ENCODE measurements at regions not wholly inside any gene's neighbourhood (a gene's known extent, or its start where the extent isn't known, plus 50 kb on each side); places are given as distances from the start of the nearest gene placed in this dataset.

DNA sequence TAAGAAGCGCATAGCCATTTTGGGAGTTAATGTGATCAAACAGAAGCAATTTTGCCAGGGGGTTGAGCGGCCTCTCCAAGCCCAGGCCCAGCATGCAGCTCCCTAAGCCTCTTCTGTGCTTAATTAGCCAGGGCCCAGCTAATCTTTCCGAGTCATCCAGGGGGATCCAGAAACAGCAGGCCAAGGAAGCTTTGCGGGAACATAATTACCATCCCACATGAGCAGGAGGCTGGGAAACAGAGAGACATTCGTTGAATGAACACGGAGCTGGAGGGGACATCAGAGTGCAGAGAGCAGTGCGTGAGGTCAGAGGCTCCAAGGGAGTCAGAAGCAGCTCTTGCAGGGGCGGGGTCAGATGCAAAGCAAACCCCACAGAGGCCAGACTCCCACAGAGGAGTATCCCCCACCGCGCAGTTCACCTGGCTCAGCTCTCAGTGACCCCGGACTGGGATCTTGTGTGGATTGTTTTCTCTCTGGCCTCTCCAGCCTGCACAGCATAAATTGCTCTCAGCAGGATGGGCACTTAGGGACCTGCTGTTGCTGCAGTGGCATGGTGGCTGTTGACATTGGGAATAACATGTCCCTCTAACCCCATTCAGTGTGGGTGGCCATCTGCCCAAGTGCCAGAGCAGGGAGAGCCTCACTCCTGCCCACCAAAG, 657.4 kb downstream of the AJAP1 start:
- DNase-seq: no peak

DNA sequence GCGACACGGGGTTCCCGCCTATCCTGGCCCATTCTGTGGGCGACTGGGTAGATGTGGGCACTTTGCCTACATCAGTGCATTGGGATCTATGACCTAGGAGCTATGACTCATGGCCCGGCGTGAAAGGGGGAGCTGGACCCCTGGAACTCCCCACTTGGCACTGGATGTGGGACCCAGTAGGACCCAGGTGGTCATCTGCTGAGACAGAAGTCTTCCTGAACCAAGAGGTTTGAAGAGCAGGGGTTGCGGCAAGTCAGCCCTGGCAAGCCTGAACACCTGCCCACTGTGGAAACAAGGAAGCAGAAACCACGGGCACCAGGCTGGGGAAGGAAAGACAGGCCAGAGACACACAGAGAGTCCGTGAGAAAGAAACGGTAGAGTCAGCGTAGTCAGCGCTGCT, 656.7 kb downstream of the AJAP1 start:
- no peak for DNase-seq

DNA sequence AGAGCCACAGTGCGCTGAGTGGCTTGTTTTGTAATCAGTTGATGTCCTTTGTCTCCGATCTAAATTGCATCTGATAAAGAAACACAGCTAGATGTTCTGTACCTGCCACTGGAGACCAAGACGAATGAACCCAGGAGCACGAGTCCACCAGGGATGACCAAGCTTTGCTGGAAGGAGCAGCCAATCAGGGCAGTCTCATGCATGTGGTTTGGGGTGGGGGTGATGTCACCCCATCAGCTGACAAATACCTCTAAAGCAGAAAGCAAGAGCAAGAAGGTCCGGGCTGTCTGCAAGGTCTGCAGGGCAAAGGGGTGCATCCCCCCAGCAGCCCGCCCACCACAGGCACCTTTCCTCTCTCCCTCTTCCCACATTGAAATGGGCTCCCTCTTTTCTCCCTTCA, 653.8 kb downstream of the AJAP1 start:
- DNase-seq: no peak

DNA sequence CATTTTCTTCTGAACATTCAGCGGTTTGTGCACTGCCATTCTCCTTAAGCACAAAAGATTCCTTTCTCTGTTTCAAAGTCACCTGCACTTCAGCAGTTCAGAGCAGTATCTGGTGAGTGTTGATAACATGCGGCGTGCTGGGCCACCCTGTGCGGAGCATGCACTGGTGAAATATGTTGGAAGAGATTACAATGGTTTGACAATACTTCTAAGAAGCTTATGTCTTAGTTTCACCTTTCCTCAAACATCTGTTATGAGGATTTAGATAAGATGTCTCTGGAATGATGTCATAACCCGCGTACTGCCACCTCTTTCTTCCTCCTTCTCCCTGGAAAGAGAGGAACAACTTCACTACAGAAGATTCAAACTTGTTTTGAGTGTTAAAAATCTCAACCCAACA, 650.3 kb downstream of the AJAP1 start:
- DNase-seq: no peak

DNA sequence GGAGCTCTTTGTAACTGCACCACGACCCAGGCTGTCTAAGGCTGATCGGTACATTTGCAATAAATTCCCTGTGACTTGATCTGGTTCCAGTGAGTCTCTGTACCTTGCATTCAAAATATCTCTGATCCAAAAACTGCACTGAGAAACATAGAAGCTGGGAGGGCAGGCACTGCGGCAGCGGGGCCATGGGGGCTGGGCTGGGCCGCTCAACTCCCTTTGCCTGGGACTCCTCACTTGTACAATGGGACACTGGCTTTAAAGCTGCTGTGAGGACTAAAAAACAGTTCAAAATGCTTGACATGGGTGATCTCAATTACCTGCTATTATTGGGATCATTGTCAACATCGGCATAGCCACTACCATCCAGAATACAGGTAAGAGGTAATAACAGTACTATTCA, 644.0 kb downstream of the AJAP1 start:
- DNase-seq: no peak

DNA sequence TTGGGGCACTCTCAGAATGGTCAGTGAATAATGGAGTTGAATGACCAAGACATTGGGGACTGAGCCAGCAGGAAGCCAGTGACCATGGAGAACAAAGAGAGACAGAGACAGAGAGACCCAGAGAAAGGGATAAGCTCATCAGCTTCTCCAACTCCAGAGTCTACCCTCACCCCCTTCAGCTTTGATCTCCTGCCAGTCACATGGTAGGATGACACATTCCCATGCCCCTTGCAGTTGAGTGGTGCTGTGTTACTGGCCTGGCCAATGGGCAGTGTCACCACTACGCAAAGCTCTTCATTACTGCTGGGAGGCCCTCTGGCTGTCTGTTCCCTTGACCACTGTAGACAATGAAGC, 643.5 kb downstream of the AJAP1 start:
- DNase-seq: no peak

DNA sequence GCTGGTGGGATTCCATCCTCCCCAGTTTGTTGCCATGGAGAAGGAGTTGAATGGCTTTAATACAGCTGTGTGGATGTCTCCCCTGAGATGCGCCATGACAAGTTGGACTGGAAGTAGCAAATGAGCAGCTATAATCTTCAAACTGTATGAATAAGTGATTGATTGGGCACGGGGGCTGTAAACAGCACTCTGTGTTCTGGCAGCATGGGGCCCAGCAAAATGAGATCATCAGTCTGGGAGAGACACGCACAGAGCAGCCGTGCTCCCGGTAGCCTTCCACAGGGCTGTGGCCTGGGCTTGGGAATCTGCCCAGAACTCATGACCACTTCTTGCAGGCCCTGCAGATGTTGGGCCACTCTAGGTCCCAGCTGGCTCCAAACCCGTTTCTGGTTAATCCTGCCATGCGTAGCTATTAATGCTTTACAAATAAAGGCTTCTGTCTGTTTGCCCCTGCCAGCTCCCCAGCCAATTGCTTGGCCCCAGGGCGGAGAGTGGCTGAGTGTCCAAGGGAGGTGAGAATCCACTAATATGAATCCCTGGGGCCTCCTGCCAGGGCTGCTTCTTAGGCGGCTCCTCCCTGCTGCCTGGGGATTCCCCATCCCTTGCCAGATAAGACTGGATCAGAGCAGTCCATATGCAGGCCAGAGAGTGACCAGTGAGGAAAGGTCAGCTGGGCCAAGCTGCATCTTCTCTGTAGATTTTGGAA, 642.9 kb downstream of the AJAP1 start:
- no peak for DNase-seq

DNA sequence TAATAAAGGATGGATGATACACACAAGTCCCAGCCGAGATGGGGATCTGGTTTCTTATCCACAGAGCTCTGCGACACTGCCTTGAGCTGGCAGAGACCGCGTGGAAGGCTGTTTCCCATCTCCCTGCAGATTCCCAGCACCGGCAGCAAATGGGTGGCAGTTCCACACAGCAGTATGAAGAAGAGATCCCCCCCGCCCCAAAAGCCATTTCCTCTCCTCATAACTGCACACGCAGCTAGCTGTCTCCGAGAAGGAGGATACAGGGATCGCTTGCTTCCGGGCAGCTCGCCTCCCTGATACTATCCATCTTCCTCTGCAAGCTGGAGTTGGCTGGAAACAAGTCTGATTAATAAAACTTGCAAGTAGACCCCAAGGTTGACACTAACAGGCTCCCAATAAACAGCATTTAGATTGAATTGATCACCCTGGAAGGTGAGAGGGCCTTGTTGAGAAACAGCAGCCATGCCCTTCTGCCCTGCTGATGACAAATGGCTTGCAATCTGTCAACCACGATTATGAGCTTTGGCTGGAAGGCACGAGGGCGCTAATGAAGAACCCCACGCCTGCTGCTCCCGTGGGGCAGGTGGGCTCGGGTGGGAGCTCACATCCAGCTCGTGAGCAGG, 642.3 kb downstream of the AJAP1 start:
- no peak for DNase-seq

DNA sequence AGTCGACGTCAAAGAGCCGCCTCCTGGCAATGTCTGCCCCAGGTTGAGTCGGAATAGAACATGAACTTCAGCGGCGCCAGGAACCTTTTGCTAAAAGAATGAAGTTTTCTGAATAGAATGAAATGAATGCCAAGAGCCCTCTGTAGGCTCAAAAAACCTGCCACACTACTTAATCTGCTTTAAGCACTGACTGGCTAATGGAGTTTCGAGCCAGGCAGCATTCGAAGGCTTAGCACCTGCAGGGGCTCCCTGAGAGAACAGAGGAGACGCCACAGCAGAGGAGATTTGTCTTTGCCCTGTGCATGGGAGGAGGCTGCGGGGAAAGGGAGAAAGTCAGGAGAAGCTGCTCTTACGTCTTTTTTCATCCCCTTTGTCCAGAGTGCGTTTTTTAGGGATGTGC, 641.7 kb downstream of the AJAP1 start:
- no peak for DNase-seq

DNA sequence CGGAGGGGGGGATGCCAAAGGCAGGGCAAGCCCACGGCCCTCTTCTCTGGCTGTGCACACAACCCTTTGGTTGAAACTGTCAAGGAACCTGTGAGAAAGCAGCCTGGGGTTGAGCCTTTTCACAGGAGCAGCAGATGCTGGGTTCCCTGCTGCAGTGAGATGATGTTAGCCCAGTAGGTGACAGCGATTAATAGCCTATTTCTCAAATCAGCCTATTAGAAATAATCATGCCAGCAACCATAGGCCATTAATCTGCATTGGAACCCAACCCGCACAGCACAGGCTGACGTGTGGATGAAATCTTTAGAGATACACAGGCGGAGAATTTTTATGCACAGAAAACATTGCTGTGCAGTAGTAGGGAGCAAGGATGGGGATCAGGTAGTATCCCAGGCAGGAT, 637.5 kb downstream of the AJAP1 start:
- no peak for DNase-seq

DNA sequence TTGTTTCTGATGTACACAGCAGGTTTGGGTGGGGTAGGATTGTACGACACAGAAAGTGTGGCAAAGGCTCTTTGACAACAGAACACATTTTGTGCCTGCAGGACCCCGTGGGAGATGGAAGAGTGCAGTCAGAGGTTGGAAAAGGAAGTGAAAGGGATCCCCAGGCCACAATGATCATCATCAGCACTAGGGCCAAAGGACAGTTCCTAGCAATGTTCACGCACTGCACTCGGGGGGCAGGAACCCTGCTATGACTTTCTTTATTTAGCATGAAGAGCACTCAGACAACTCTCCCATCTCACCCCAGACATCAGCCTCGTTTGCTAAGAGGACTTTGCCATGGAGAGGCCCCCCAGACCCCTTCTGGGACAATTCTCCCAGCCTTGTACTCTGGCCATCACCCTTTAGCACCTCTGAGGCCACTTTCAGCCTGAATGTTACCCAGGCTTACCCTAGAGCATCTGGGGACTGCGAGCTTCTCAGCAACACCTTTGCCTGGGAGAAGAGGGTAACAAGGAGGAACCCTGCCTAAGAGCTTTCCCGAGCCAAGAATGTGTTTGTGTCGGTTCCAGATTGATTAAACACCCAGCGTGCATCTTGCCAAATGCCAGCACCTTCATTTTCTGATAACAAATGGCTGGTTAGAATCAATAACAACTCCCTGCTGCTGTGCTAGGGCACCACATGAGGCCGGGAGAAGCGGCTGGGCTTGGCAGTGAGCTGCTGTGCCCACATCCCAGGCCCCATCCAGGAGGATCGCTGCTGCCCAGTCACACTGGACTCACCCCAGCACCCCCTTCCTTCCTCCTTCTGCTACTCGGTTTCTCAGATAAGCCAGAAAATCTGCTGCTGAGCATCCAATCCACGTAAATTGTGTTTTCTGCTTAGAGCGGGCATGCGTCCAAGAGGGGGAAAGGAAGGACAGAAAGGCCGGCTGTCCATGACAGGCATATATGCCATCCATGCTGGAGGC, 633.1 kb downstream of the AJAP1 start:
- DNase-seq: no peak

DNA sequence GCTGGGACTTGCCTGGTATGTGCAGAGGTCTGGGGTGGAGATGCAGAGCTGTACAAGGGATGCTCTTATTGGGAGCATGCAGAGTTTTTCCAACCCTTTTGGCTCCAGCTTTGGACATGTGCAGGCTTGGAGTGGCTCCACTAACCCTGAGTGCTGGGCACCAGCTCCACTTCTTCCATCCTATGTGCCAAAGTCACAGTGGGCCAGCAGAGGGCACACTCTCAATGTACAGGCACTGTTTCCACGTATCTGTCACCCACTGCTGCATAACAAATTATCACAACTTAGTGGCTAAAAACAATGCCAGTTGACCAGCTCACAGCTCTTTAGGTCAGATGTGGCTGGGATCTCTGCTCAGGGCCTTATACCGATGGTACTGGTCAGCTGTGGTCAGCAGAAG, 631.8 kb downstream of the AJAP1 start:
- DNase-seq: no peak

DNA sequence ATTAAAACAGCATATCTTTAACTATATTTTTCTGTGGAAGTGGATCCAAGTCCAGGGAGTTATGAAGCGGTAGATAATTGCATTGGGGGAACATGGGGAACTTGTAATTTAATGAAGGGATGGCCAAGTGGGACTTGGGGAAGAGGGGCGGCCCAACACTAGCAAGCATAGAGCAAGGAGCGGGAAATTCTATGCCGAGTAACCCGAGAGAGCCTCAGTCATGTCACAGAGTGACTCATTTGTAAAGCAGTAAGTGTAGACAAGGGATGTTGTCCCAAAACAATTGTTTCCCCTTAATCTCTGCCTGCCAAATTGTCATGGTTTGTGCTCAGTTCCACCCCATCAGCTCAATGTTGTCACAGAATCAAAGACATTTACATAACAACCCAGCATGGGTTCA, 620.1 kb downstream of the AJAP1 start:
- DNase-seq: no peak

DNA sequence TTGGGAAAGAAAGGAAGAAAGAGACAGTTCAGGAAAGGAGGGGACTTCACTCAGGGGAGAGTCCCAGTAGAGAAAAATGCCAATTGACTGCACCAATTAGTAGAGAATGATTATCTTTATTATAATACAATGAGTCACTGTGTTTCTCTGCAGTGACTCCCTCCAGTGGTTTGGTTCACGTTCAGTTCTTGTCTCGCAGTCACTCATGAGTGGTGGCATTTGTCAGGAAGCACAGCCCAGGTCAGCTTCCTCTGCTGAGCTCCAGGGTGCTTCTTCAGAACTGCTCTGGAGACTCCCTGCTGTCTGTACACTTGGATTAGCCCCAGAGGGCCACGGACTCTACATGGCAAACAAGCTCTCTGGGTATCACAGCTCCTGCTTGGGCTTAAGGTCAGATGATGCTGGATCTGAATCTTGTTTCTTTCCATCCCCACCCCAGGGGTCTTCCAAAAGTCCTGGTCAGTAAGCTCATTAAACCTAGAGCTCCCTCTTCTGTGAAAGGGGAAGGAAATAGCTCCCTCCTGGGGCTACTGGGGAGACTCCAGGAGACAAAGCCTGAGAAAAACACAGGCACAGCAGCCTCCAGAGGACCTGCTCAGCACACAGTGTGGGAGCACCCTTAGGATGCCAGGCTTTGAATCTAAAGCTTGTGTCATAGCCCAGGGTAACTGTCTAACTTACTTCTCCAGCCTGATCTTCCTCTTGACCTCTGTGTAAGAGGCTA, 619.0 kb downstream of the AJAP1 start:
- DNase-seq: no peak

DNA sequence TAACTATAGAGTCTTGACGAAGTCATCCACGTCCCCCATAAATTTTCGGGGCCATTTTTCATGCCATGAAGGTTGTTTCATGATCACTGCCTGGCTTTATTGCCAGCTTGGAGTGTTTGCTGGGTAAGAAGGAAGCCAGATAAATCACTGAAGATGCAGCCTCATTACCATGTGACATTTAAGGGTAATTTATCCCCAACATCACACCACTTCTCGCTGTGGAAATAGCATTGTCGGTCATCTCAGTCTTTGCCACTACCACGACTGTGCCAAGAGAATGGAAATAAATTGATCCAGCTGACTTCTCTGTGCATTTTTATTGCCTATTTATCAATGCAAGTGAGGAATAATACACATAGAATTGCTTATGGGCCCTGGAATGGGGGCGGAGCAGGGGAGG, 617.9 kb downstream of the AJAP1 start:
- DNase-seq: no peak

DNA sequence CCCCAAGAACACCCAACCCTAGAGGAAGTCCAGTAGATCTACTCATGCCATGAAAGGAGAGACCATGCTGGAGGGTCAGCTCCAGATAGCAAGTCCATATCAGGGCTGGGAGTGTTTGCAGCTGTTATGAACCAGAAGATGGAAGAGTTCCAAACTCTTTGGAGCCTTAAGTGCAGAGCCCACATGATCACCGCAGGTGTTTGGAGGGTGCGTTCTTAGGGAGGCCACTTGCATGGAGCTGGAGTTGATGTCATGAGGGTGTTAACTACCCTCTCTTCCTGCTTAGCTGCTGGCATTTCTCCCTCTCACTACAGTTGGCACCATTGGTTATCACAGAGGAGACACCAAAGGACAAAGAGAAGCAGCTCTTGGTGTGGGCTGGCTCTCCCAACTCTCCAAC, 616.9 kb downstream of the AJAP1 start:
- no peak for DNase-seq

DNA sequence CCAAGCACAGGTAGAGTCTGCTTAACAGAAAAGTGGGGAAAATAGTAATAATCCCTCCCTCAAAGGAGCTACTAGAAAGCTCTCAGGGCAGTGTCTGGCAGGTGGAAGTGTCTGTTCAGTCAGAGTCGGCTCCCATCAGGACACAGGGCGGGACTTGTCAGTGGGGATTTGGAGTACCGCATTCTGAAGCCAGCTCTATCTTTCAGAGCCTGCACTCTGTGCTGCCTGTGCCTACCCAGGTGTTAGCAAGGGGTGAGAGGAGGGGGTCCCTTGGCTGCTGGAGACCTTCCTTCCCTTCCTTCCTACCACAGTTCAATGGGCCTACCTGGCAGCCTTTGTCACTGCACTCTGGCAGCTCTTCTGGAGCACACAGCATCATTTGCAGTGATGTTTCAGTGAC, 615.5 kb downstream of the AJAP1 start:
- DNase-seq: no peak

DNA sequence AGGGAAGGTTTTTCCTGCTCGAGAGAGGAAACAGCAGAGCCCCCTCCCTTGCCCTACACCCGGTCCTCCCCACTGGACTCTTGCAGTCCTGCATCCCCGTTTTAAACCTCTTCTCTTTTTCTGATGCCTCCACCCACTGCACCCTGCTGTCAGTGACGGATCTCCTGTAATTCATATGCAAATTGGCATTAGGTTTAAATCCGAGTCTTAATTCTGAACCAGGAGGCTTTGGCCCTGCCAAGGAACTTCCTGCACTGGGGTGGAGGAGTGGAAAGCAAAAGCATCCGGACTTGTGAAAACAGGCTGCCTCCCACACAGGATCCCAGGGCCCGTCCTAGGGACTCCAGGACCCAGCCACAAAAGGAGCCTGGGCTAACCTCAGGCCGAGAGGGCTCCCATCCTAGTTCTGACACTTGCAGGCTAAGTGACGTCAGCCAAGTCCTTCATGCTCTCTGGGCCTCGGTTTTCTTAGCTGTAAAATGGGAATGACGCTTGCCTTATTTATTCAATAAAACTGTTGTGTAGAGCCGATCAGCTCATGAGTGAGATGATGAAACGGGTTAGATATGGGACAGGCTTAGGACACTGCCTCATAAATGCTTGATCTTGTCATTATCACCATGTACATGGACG, 613.3 kb downstream of the AJAP1 start:
- DNase-seq: no peak

DNA sequence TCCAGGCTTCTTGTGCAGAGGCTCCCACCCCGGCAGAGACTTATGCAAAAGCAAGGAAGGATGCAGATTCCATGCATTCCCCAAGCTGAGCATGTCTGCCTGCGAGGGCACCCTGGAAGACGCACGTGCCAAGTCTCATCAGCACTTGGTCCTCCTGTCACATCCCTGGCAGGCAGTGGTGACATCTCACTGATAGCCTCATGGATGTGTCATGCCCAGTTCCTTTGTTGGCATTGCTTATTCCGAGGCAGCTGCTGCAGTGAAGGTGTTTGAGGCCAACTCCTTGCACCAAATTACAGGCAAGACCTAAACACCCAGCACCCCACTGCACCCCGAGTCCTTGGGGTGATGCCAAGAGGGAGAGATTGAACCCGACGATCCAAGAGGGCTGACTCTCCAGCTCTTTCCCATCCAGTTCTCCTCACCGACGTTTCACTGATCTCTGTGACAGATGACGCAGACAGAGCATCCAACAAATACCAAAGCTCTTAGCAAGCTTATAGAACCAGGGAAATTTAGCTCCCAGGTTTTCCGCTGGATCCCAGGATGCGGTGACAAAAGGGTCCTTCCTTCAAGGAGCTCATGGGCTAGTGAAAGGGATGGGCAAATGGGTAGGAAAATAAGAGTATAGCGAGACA, 611.1 kb downstream of the AJAP1 start:
- DNase-seq: no peak

DNA sequence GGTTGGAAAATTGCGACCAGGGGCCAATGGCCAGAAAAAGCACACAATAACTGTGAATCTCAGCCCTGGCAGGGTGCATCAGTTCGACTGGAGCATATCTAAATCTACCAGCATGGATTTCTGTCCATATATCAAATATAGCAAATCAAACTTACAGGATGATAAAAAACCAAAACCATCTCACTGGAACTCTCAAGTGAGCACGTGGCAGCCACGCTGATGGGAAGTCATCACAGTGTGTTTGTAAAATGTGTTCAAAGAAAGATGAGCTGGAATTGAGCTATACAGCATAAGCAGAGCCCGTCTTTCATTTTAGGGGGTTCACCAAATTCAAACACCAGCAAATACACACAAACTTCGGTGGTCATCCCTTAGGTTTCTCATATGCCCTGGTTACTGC, 610.1 kb downstream of the AJAP1 start:
- no peak for DNase-seq

DNA sequence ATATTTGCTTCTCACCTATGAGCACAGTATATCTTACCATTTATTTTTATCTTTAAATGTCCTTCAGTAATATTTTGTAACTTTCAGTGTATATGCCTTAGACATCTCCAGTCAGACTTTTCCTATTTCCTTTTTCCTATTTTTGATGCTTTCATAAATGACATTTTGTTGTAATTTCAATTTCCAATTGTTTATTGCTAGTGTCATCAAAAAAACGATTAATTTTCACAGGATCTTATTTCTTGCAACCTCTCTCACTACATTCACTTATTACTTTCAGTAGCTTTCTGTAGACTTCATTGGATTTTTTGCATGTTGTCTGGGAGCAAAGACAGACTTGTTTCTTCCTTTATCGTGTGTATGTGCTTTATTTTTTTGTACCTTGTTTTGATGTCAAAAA, 602.4 kb downstream of the AJAP1 start:
- DNase-seq: no peak

DNA sequence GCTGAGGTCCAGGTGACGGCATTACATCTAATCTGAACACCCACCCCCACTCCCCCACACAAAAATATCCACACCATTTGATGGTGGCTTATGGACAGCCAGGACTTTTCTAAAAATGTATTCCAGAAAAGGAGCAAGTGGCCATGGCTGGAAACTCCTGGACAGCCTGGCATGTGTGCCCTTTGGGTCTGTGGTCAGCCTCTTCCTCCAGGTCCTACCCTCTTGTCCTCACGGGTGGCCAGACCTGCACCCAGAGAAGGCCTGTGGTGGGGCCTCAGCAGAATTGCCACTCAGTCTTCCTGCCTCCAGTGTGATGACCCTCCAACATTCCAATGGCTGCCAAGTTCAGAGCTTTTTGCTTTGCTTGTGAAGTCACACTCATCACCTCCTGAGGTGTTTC, 600.6 kb downstream of the AJAP1 start:
- no peak for DNase-seq

Data from activated naive CD4-positive, alpha-beta T cell treated with anti-CD3 and anti-CD28 coated beads, Interleukin-2, amount 50 U/mL, for 16 hours (primary cell).